ENCODE measurements at regions not wholly inside any gene's neighbourhood (a gene's known extent, or its start where the extent isn't known, plus 50 kb on each side); places are given as distances from the start of the nearest gene placed in this dataset.

- in situ Hi-C loops (cut with MboI; ENCODE audit: low sequenced_read_pairs), result no loop called here
These were observed 51.5 kb upstream of the NLK start for GRCh38 chr17:27990979-27991378.

GRCh38 chr17:27991462-27991993 is 50.9 kb upstream of the NLK start:
- in situ Hi-C loops (cut with MboI; ENCODE audit: low sequenced_read_pairs), result no loop called here
